ENCODE measurements at regions not wholly inside any gene's neighbourhood (a gene's known extent, or its start where the extent isn't known, plus 50 kb on each side); places are given as distances from the start of the nearest gene placed in this dataset.
"Not testable (repeated sequence)": the region's sequence is repeated elsewhere in the genome, so short reads cannot be mapped to it uniquely, and the experiment has no call there.

DNA sequence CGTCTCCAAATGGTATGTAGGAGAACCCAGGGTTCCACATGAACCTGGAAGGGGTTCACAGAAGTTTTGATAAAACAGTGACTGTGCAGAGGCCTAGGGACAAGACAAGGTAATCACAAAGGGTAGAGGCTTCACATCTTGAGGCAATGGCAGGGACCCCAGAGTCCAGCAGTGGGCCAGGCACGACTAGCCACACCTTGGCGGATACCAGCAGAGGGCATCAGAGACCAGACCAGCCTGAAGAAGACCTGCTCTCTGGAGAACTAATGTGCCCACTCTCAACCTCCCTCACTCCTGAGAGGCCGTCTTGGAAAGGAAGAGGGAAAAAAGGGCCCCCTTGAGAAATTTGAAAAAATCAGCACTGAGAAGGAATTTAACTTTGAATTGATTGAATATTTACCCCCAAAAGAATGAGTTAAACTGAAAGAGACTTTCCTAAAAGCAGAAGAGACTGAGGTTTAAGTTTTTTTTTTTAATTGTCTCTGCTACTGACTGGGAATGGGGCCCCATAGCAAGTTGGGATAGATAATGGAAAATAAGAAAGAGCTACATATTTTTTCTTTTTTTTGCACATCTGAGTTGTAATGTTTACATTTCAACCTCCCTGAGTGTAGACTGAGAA lies 243.8 kb upstream of the JADE1 start:
- no peak for DNase-seq (ENCODE audit: low read depth)

GRCh38 chr4:128565054-128565453 lies 244.4 kb upstream of the JADE1 start:
- DNase-seq (ENCODE audit: low read depth), result no peak

DNA sequence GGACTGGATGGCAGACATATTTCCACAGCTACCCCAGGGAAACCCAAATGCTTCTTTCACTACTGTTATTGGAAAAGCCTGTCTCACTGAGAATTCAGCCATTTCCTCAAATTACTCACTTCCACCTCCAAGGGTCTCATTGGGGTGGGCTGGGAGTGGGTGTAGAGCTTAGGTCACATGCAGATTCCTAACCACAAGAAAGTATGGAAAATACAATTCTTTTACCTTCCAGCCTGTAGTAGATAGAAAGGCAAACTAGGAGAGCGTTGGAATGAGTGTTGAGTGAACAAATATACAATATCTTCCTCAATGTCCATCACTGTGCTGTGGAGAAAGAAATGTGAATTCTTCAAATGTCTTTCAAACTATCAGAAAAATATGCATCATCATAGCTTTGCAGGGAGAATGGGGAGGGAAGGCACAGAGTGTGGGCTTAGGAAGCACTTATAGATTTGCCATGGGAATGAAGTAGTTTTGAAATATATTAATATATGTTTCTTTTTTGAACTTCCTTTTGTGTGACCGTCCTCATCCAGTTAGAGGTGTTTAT lies 245.3 kb upstream of the JADE1 start:
- no peak for DNase-seq (ENCODE audit: low read depth)

- DNase-seq (ENCODE audit: low read depth), result no peak
Observed at GRCh38 chr4:128560754-128561495, 248.6 kb upstream of the JADE1 start.

- no peak for DNase-seq (ENCODE audit: low read depth)
Observed at GRCh38 chr4:128558896-128559679, 250.4 kb upstream of the JADE1 start.

DNA sequence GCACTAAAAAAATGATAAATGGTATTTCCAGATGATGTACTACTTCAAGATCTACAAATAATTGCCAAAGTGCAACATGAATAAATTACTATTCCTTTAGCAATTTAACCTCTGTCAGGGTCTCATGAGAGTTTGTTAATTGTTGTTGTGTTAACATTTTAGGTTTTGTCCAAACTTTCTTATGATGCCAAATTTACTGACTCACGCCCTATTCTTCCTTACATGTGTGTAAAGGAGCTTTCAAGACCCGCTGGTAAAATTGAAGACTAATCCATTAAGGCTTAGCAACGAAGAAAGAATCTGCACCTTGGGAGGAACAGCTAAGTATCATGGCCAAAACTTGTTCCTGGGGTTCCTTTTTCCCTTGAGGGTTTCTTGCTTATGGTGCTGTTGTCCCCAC lies 252.7 kb upstream of the JADE1 start:
- no peak for DNase-seq (ENCODE audit: low read depth)

DNA sequence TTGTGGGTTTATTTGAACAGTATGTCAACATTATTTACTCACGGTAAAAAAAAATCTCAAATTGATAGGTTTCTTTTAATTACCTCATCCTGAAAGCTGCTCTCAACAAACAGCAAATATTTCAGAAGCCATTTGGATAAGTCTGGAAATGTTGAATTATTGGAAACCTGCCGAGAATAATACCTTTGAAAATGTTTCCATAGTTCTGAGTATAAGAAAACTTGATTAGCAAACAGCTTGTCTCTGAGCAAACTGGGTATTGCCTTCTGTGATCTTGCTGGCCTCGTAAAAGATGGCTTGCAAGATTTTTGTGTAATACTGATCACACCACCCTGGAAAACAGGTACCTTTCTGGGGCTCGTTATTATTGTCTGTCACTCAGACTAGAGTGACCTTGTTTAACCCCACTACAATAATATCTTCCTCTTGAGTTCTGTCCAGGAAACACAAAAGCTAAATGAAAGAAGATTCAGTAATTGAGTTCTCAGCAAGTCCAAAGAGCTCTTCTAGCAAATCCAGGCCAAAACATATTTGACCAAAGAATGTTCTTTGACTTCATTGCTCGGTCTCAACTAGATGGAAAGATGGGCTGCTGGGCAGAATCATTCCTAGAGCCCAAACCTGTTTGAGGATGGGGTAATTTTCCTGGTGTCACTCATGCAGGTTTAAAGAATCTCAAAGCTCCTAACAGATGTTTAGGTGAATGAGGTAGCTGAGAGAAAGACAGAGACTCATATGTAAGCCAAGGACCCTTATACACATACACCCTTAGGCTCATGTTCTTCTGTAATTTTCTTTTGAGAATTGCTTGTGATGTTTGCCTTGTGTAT lies 255.6 kb upstream of the JADE1 start:
- DNase-seq (ENCODE audit: low read depth), result no peak

DNA sequence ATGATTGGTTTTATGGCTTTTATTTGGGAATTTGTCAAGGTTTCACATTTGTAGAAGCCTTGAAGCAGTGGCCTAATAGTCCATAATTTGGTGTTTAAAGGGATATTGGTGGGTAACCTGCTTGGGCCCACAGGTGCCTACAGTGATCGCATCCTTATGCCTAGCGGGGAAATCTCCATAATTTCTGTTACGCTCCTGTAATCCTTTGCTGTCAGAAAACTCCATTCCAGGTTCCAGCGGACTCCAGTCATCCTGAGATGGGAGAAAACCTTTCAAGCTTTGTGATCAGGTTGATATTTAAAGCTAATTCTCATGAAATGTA lies 257.0 kb upstream of the JADE1 start:
- no peak for DNase-seq (ENCODE audit: low read depth)

DNA sequence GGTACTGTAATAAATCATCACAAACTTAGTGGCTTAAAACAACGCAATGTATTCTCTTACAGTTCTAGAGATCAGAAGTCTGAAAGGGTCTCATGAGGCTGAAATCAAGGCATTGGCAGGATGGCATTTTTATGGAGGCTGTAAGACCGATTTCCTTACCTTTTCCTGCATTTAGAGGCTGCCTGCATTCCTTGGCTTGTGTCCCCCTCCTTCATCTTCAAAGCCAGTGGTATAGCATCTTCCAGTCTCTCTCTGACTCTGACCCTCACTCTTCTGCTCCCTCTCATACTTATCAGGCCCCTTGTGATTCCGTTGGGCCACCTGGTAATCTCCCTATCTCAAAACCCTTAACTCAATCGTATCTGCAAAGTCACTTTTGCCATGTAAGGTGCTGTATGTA lies 258.2 kb upstream of the JADE1 start:
- no peak for DNase-seq (ENCODE audit: low read depth)

DNA sequence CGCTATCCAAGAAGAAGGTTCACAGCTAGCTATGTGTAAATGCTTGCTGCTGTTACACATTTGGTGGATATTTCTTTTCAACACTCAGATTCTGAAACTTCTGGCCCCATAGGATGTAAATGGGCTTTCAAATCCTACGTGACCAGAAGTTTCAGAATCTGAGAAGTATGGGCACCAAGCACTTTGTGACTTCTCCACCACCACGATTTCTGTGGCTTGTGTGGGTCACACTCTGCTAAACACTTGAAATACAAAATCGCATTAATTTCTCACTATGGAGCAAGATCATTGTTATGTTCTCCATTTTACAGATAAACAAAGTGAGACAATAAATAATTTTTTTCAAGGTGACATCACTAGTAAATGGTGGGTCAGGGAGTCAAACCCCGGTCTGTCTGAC lies 259.4 kb upstream of the JADE1 start:
- no peak for DNase-seq (ENCODE audit: low read depth)

GRCh38 chr4:128549636-128550035 lies 259.9 kb upstream of the JADE1 start:
- no peak for DNase-seq (ENCODE audit: low read depth)

- DNase-seq (ENCODE audit: low read depth), result no peak
Observed at GRCh38 chr4:128548381-128548780, 260.8 kb upstream of the PGRMC2 start.

DNA sequence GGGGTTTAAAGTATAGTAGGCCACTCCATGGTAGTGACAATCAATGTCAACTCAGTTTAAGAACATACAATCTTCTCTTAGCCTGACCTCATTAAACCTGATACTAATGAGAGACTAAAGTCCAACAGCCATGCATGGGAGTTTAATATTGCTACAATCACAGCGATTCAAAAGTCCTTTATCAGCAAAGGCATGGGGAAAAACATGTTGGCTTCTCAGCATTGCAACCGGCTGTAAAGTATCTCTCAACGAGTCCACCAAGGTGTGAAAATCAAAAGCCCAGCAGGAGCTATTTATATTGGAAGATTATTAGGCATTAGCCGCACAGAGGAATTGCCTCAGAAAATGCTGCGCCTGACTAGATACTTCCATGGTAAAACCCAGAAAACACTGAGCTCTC lies 256.7 kb upstream of the PGRMC2 start:
- no peak for DNase-seq (ENCODE audit: low read depth)

GRCh38 chr4:128543696-128544095 lies 256.1 kb upstream of the PGRMC2 start:
- DNase-seq (ENCODE audit: low read depth), result no peak

- DNase-seq (ENCODE audit: low read depth), result no peak
Observed at GRCh38 chr4:128542047-128542446, 254.4 kb upstream of the PGRMC2 start.

GRCh38 chr4:128540122-128540521 lies 252.5 kb upstream of the PGRMC2 start:
- no peak for DNase-seq (ENCODE audit: low read depth)

DNA sequence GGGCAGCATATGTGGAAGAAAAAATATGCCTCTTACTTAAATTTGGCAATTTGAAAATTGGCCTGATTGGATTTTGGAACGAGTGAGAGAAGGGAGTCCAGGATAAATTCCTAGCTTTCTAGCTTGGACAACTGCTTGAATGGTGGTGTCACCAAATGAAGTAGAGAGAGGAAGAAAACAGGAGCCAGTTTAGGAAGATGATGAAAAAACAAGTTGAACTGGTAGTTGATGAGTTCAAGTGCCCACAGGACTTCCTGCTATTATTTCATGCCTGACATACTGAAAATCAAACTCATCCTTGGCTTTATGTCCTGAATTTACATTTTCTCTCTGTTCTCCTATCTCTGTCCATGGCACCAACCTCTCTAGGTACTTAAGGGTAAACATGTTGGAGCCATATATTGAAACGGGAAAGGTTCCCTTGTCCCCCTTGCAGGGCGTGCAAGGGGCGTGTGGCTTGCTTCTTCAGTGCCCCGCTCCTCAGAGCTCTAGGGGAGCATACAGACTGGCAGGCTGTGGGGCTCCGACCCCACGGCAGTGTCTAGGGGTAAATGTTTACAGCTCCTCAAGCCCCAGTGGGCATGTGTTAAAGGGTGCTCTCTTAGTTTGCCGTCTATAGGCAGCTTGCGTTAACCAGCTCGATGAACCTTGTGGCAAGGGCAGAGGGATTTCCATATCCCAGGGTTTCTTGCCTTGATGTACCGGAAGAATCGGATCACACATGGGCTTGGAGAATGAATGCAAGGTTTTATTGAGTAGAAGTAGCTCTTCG lies 250.7 kb upstream of the PGRMC2 start:
- no peak for DNase-seq (ENCODE audit: low read depth)

- DNase-seq (ENCODE audit: low read depth), result no peak
Observed at GRCh38 chr4:128536746-128537145, 249.1 kb upstream of the PGRMC2 start.

DNA sequence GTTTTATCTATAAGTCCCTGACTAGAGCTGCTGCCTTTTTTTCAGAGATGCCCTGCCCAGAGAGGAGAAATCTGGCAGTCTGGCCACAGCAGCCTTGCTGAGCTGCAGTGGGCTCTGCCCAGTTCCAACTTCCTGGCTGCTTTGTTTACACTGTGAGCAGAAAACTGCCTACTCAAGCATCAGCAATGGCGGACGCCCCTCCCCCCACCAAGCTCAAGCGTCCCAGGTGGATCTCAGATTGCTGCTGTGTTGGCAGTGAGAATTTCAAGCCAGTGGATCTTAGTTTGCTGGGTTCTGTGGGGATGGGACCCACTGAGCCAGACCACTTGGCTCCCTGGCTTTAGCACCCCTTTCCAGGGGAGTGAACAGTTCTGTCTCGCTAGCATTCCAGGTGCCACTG lies 247.9 kb upstream of the PGRMC2 start:
- not testable (repeated sequence) for DNase-seq (ENCODE audit: low read depth)

GRCh38 chr4:128528793-128529553 lies 241.4 kb upstream of the PGRMC2 start:
- no peak for DNase-seq (ENCODE audit: low read depth)
